MCF 10A (cell line): ENCODE measurements at regions not wholly inside any gene's neighbourhood (a gene's known extent, or its start where the extent isn't known, plus 50 kb on each side); places are given as distances from the start of the nearest gene placed in this dataset.

Source experiments
- BruUV-seq: library from RNA; stranded (reverse); fragments of 400-500 nt; replicated peaks from 2 replicates; lab custom pipeline; 2021; lab: Mats Ljungman, UMichigan
- CTCF ChIA-PET: fragments of 300-600 bp; sonication (Branson Sonifier 250); formaldehyde crosslinking; extraction: SDS; loops from one replicate; lab custom pipeline; 2021; ENCODE audit warnings: antibody characterized with exemption, inconsistent platforms; lab: Yijun Ruan, JAX
- POLR2A ChIA-PET: fragments of 300-600, 350-650 bp; sonication (Branson Sonifier 250); formaldehyde crosslinking; extraction: SDS; loops from one replicate; lab custom pipeline; 2020; ENCODE audit warnings: antibody characterized with exemption, inconsistent platforms; lab: Yijun Ruan, JAX
- DNase-seq: peaks from one replicate; pipeline ENCODE4 v3.0.0-alpha.2; 2018; ENCODE audit not compliant: unreplicated experiment
- H3K27ac Mint-ChIP-seq: one replicate; pipeline ENCODE4 v1.8.0; 2022; ENCODE audit warnings: mild to moderate bottlenecking, low read depth, mixed read lengths; ENCODE audit not compliant: unreplicated experiment
- H3K27me3 Mint-ChIP-seq: one replicate; pipeline ENCODE4 v1.8.0; 2022; ENCODE audit warnings: mixed read lengths; ENCODE audit not compliant: insufficient read depth, unreplicated experiment
- H3K36me3 Mint-ChIP-seq: one replicate; pipeline ENCODE4 v1.8.0; 2022; ENCODE audit warnings: mild to moderate bottlenecking, moderate library complexity, mixed read lengths; ENCODE audit not compliant: insufficient read depth, unreplicated experiment
- H3K4me1 Mint-ChIP-seq: one replicate; pipeline ENCODE4 v1.8.0; 2022; ENCODE audit warnings: mixed read lengths; ENCODE audit not compliant: insufficient read depth, unreplicated experiment
- H3K4me3 Mint-ChIP-seq: one replicate; pipeline ENCODE4 v1.8.0; 2022; ENCODE audit warnings: mild to moderate bottlenecking, moderate library complexity, mixed read lengths; ENCODE audit not compliant: unreplicated experiment
- H3K9me3 Mint-ChIP-seq: one replicate; pipeline ENCODE4 v1.8.0; 2022; ENCODE audit warnings: mixed read lengths; ENCODE audit not compliant: unreplicated experiment
- CTCF ChIP-seq: fragments of 200-600 bp; IDR thresholded peaks from one replicate; pipeline ENCODE4 v1.8.0; 2022; ENCODE audit warnings: antibody characterized with exemption, mild to moderate bottlenecking; ENCODE audit not compliant: unreplicated experiment
- intact Hi-C: fragments of 100-400 bp; cut with micrococcal nuclease; formaldehyde crosslinking; loops from 2 replicates; pipeline ENCODE4 v1.14.1; 2022

DNA sequence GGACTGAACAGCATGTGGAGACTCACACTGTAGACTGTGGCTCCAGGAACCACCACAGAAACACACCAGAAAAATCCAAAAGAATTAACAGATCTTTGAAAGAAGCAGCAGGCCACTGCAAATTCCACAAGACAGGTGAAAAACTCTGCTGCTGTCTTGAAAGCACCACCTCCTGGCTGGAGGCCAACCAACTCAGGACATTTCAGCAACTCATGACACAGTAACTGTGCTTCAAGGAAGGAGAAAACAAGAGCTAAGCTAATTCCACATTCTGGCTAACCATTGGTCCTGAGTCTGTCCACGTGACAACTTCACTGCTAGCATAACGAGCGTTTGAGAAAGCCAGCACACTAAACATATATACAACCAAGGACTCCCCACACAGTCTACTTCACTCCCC is 625.1 kb downstream of the PRELID2 start:
- no peak overlapping the region for H3K4me3 Mint-ChIP-seq
- no TSS peak for BruUV-seq
- H3K9me3 Mint-ChIP-seq, result peaks cover 15% of the 10 kb centered on the region
- DNase-seq, result peak; percentile 17
- H3K4me1 Mint-ChIP-seq, result no peaks in the 10 kb centered on the region
- ChIA-PET CTCF (no interaction called here), POLR2A (no interaction called here)
- no peak overlapping the region for H3K27ac Mint-ChIP-seq
- no peak for TF ChIP-seq CTCF
- H3K27me3 Mint-ChIP-seq, result no peaks in the 10 kb centered on the region
- intact Hi-C loops, result no loop called here
- H3K36me3 Mint-ChIP-seq, result no peaks in the 10 kb centered on the region

- Mint-ChIP-seq H3K27me3 (no peaks in the 10 kb centered on the region), H3K4me1 (no peaks in the 10 kb centered on the region), H3K4me3 (no peak overlapping the region), H3K27ac (no peak overlapping the region), H3K9me3 (no peaks in the 10 kb centered on the region), H3K36me3 (no peaks in the 10 kb centered on the region)
- ChIA-PET POLR2A (interaction anchor here (0.9 kb wide), 1 partner anchor 351 kb away, joined by 3 read pairs; no protein-coding TSS in a partner anchor), CTCF (interaction anchor here (0.5 to 1.4 kb wide), 3 partner anchors 9 to 1022 kb away, joined by 3 to 5 read pairs (median 4); no protein-coding TSS in a partner anchor)
- no peak for DNase-seq
- TF ChIP-seq CTCF, result no peak
- no TSS peak for BruUV-seq
- intact Hi-C loops, result no loop called here
Observed at GRCh38 chr5:145205546-145205945, 629.6 kb downstream of the PRELID2 start.

- Mint-ChIP-seq H3K4me1 (no peaks in the 10 kb centered on the region), H3K27ac (no peak overlapping the region), H3K9me3 (no peaks in the 10 kb centered on the region), H3K36me3 (no peaks in the 10 kb centered on the region), H3K4me3 (no peak overlapping the region), H3K27me3 (no peaks in the 10 kb centered on the region)
- ChIA-PET CTCF (interaction anchor here (0.7 to 1.4 kb wide), 2 partner anchors 10 to 33 kb away, joined by 4 to 5 read pairs; no protein-coding TSS in a partner anchor), POLR2A (interaction anchor here (0.9 kb wide), 1 partner anchor 350 kb away, joined by 3 read pairs; no protein-coding TSS in a partner anchor)
- no peak for TF ChIP-seq CTCF
- BruUV-seq, result no TSS peak
- intact Hi-C loops, result no loop called here
- DNase-seq, result peak; percentile 25
Observed at GRCh38 chr5:145204743-145205142, 630.4 kb downstream of the PRELID2 start.

GRCh38 chr5:145203193-145203592 is 631.9 kb downstream of the PRELID2 start:
- no peak overlapping the region for H3K4me3 Mint-ChIP-seq
- no peak for DNase-seq

More at GRCh38 chr5:145203193-145203592, 631.9 kb downstream of the PRELID2 start:
- no peaks in the 10 kb centered on the region for H3K27me3 Mint-ChIP-seq
- no peaks in the 10 kb centered on the region for H3K36me3 Mint-ChIP-seq
- intact Hi-C loops, result no loop called here
- ChIA-PET CTCF (interaction anchor here (1.0 to 1.3 kb wide), 2 partner anchors 10 to 736 kb away, joined by 4 read pairs; no protein-coding TSS in a partner anchor), POLR2A (no interaction called here)
- BruUV-seq, result no TSS peak
- H3K27ac Mint-ChIP-seq, result no peak overlapping the region
- H3K9me3 Mint-ChIP-seq, result no peaks in the 10 kb centered on the region
- TF ChIP-seq CTCF, result no peak
- H3K4me1 Mint-ChIP-seq, result no peaks in the 10 kb centered on the region
